PFSK-1 (cell line): ENCODE measurements at regions not wholly inside any gene's neighbourhood (a gene's known extent, or its start where the extent isn't known, plus 50 kb on each side); places are given as distances from the start of the nearest gene placed in this dataset.

Source experiments
- FOXP2 ChIP-seq: optimal IDR thresholded peaks from 2 replicates; pipeline ENCODE3; 2011; ENCODE audit warnings: borderline replicate concordance, control low read depth, inconsistent platforms; ENCODE audit not compliant: insufficient read depth; ENCODE audit errors: extremely low read length, extremely low read depth
- POLR2AphosphoS5 ChIP-seq: IDR thresholded peaks from 2 replicates; pipeline ENCODE4 v1.6.1; 2012; ENCODE audit warnings: low read depth, mild to moderate bottlenecking, control low read depth, low read length, moderate library complexity
- SIN3A ChIP-seq: IDR thresholded peaks from 2 replicates; pipeline ENCODE4 v1.6.1; 2012; ENCODE audit warnings: mild to moderate bottlenecking, low read length, moderate library complexity, borderline replicate concordance; ENCODE audit not compliant: insufficient read depth
- TAF1 ChIP-seq: IDR thresholded peaks from 2 replicates; pipeline ENCODE4 v1.6.1; 2012; ENCODE audit warnings: low read length, control low read depth, borderline replicate concordance; ENCODE audit not compliant: insufficient read depth
- TF ChIP-seq, protein P1 (sequence below), 2 experiments: IDR thresholded peaks; 2 replicates each; pipeline versions ENCODE4 v1.6.1 to v1.8.0; 2011 to 2012; ENCODE audit warnings: low read depth in 2 of 2, low read length in 2 of 2, control low read depth in 1 of 2, inconsistent platforms in 1 of 2, mild to moderate bottlenecking in 1 of 2, moderate library complexity in 1 of 2; ENCODE audit not compliant: insufficient read depth in 1 of 2

DNA sequence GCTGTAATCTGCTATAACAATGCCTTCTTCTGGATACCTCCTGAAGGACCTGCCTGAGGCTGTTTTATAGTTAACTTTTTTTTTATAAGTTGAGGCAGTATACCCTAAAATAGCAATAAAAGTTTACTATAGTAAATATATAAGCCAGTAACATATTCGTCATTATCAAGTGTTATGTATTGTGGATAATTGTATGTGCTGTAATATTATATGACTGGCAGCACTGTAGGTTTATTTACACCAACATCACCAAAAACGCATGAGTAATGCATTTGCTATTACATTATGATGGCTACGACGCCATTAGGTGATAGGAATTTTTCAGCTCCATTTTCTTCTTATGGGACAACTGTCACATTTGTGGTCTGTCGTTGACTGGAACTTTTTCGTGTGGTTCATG, 237.2 kb upstream of the PITX2 start:
- TF ChIP-seq FOXP2 = no peak
- no peak for TF ChIP-seq POLR2AphosphoS5
- TF ChIP-seq, protein P1, sequence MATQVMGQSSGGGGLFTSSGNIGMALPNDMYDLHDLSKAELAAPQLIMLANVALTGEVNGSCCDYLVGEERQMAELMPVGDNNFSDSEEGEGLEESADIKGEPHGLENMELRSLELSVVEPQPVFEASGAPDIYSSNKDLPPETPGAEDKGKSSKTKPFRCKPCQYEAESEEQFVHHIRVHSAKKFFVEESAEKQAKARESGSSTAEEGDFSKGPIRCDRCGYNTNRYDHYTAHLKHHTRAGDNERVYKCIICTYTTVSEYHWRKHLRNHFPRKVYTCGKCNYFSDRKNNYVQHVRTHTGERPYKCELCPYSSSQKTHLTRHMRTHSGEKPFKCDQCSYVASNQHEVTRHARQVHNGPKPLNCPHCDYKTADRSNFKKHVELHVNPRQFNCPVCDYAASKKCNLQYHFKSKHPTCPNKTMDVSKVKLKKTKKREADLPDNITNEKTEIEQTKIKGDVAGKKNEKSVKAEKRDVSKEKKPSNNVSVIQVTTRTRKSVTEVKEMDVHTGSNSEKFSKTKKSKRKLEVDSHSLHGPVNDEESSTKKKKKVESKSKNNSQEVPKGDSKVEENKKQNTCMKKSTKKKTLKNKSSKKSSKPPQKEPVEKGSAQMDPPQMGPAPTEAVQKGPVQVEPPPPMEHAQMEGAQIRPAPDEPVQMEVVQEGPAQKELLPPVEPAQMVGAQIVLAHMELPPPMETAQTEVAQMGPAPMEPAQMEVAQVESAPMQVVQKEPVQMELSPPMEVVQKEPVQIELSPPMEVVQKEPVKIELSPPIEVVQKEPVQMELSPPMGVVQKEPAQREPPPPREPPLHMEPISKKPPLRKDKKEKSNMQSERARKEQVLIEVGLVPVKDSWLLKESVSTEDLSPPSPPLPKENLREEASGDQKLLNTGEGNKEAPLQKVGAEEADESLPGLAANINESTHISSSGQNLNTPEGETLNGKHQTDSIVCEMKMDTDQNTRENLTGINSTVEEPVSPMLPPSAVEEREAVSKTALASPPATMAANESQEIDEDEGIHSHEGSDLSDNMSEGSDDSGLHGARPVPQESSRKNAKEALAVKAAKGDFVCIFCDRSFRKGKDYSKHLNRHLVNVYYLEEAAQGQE (IDR thresholded peaks at IDR 0.05; ENCODE audit: insufficient read depth in 1 of 2, low read depth in 2 of 2, low read length in 2 of 2) = no peak
- no peak for TF ChIP-seq SIN3A
- TF ChIP-seq TAF1 = no peak

DNA sequence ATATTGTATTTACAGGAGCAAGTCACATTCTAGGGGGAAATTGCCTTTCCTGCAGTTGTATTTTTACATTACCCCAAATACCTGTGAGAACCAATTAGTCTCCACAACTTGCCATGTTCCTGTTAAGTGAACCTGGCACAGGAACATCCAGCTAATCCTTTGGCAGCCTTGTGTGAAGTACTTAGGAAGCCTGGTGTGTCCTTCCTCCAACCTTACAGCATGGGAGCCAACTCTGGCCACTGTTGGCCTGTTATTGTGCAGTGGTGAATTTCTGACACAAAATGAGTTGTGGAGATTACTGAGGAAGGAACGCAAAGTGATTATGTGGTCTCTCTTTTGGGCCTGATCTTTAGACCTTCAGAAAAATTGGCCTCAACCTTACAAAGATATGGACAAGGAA, 238.0 kb upstream of the PITX2 start:
- TF ChIP-seq POLR2AphosphoS5 = no peak
- TF ChIP-seq, protein P1 (IDR thresholded peaks at IDR 0.05; ENCODE audit: insufficient read depth in 1 of 2, low read depth in 2 of 2, low read length in 2 of 2) = no peak
- TF ChIP-seq SIN3A = no peak
- no peak for TF ChIP-seq TAF1
- TF ChIP-seq FOXP2 = no peak

DNA sequence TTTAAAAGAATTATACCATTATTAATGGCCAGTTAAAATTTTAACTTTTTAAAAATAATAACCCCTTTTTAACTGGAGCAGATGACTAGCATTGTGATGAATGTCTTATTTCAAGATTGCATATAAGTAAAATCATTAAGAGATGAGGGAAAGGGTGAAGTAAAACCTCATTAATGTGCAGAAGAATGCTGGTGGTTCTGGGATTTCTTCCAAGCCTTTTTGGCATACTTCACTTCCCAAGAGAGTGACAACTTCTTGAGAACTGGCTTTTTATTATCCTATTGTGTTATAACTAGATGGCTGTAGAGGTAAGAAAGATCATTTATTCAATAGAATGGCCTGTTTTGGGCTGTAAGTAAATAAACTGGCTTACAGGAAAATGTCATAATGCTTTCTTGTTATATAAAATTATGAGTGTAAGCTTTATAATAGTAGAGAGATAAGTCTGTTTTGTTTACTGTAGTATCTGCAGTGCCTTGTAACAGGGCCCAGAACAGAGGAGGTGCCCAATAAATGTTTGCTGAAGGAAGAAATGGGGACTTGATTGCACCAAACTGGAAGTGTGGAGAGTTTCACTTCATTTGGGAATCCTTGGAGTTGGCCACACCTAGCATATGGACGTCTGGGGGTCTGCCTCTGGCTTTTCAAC, 242.9 kb upstream of the PITX2 start:
- TF ChIP-seq SIN3A = no peak
- TF ChIP-seq POLR2AphosphoS5 = no peak
- no peak for TF ChIP-seq TAF1
- TF ChIP-seq, protein P1 (IDR thresholded peaks at IDR 0.05; ENCODE audit: insufficient read depth in 1 of 2, low read depth in 2 of 2, low read length in 2 of 2) = no peak
- TF ChIP-seq FOXP2 = no peak

DNA sequence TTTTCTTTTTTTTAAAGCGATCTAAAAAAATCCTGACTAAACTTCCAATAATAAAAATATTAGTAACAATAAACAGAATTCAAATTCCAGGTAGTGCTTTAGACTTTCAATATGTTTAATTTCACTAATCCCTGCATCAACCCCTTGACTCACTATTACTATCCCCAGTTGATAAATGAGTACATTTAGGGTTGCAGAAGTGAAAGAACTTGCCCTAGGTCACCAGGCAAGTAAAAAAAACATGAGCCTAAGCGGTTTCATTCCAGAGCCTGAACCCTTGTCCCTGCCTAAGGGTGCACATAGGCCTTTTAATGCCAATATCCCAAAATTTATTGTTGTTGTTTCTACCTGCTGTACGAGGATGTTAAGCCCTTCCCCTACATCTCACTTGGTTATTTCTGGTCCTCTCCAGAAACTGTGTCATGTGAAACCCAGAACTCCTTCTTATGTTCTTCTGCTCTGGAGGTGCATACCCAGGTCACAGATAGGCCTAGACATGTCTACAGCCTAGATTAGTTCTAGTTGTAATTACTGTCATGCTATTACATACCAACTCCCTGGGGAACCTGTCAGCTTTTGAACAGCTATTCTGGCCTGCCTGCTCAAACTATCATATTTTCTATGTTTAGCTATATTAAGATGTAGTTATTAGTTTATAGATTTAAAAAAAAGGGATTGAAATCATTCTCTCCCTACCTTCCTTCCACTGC, 244.5 kb upstream of the PITX2 start:
- TF ChIP-seq TAF1 (no peak), POLR2AphosphoS5 (no peak), SIN3A (no peak), FOXP2 (no peak)
- TF ChIP-seq, protein P1 (IDR thresholded peaks at IDR 0.05; ENCODE audit: insufficient read depth in 1 of 2, low read depth in 2 of 2, low read length in 2 of 2) = no peak
